ENCODE measurements at regions not wholly inside any gene's neighbourhood (a gene's known extent, or its start where the extent isn't known, plus 50 kb on each side); places are given as distances from the start of the nearest gene placed in this dataset.
A peak's percentile ranks its signal among the peaks of the same experiment; 100 is the strongest.

DNA sequence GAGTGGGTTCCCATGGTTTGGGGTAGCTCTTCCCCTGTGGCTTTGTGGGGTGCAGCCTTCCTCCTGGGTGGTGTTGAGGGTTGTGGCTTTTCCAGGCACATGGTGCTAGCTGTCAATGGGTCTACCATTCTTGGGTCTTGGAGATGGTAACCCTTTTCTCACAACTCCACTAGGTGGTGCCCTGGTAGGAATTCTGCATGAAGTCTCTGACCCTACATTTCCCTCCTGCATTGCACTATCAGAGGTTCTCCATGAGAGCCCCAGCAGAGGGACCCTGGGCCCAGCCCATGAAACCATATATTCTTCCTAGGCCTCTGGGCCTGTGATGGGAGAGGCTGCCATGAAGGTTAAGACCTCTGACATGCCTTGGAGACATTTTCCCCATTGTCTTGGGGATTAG is 1093.3 kb downstream of the SLC16A7 start:
- Histone ChIP-seq H3K27me3 (ENCODE audit: control insufficient read depth in 2 of 2, insufficient read depth in 2 of 2, low read length in 2 of 2) (no peaks in the 10 kb centered on the region), H2AFZ (ENCODE audit: low read depth, low read length) (no peak overlapping the region), H3K9me1 (ENCODE audit: control insufficient read depth, insufficient read depth, low read length) (no peaks in the 10 kb centered on the region), H3K9me3 (replicated peaks; ENCODE audit: control insufficient read depth, insufficient read depth, low read depth, low read length) (no peaks in the 10 kb centered on the region; the same call in 1 of the 2 replicates), H3K9ac (ENCODE audit: insufficient read depth in 1 of 2, low read depth in 2 of 2, low read length in 2 of 2) (no peak overlapping the region), H3K4me3 (no peak overlapping the region), H3K4me1 (replicated peaks in 1 of 2; ENCODE audit: control insufficient read depth in 2 of 2, insufficient read depth in 2 of 2, low read length in 2 of 2) (no peaks in the 10 kb centered on the region), H3K27ac (ENCODE audit: extremely low read depth, low read depth, low read length) (no peak overlapping the region), H4K20me1 (replicated peaks; ENCODE audit: control insufficient read depth, insufficient read depth, low read length) (no peaks in the 10 kb centered on the region), H3K36me3 (ENCODE audit: control insufficient read depth, insufficient read depth, low read length) (no peaks in the 10 kb centered on the region), H3K4me2 (ENCODE audit: insufficient read depth, low read length) (no peak overlapping the region), H3K79me2 (ENCODE audit: control insufficient read depth, insufficient read depth, low read length) (no peaks in the 10 kb centered on the region)
- intact Hi-C loops (cut with micrococcal nuclease): no loop called here
- CTCF ChIA-PET (ENCODE audit: low intra/inter-chr PET ratio): no interaction called here
- FAIRE-seq (no peak), DNase-seq (ENCODE audit: extremely low read depth in 1 of 4, low spot score in 3 of 4) (peak in 1 of 4 experiments; percentile 0), ATAC-seq (no peak)
- POLR2A ChIA-PET: no interaction called here
- in situ Hi-C loops (cut with MboI): no loop called here
- BruUV-seq (replicated peaks): no TSS peak
- TF ChIP-seq, protein P1, sequence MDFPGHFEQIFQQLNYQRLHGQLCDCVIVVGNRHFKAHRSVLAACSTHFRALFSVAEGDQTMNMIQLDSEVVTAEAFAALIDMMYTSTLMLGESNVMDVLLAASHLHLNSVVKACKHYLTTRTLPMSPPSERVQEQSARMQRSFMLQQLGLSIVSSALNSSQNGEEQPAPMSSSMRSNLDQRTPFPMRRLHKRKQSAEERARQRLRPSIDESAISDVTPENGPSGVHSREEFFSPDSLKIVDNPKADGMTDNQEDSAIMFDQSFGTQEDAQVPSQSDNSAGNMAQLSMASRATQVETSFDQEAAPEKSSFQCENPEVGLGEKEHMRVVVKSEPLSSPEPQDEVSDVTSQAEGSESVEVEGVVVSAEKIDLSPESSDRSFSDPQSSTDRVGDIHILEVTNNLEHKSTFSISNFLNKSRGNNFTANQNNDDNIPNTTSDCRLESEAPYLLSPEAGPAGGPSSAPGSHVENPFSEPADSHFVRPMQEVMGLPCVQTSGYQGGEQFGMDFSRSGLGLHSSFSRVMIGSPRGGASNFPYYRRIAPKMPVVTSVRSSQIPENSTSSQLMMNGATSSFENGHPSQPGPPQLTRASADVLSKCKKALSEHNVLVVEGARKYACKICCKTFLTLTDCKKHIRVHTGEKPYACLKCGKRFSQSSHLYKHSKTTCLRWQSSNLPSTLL (IDR thresholded peaks at IDR 0.05): no peak
- TF ChIP-seq, protein P2, sequence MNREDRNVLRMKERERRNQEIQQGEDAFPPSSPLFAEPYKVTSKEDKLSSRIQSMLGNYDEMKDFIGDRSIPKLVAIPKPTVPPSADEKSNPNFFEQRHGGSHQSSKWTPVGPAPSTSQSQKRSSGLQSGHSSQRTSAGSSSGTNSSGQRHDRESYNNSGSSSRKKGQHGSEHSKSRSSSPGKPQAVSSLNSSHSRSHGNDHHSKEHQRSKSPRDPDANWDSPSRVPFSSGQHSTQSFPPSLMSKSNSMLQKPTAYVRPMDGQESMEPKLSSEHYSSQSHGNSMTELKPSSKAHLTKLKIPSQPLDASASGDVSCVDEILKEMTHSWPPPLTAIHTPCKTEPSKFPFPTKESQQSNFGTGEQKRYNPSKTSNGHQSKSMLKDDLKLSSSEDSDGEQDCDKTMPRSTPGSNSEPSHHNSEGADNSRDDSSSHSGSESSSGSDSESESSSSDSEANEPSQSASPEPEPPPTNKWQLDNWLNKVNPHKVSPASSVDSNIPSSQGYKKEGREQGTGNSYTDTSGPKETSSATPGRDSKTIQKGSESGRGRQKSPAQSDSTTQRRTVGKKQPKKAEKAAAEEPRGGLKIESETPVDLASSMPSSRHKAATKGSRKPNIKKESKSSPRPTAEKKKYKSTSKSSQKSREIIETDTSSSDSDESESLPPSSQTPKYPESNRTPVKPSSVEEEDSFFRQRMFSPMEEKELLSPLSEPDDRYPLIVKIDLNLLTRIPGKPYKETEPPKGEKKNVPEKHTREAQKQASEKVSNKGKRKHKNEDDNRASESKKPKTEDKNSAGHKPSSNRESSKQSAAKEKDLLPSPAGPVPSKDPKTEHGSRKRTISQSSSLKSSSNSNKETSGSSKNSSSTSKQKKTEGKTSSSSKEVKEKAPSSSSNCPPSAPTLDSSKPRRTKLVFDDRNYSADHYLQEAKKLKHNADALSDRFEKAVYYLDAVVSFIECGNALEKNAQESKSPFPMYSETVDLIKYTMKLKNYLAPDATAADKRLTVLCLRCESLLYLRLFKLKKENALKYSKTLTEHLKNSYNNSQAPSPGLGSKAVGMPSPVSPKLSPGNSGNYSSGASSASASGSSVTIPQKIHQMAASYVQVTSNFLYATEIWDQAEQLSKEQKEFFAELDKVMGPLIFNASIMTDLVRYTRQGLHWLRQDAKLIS (CRISPR knock-in tag; IDR thresholded peaks at IDR 0.05): no peak
- no peak for TF ChIP-seq RBM39 (optimal IDR thresholded peaks at IDR 0.05; ENCODE audit: low read depth, low read length)
- no peak for TF ChIP-seq SREBF1 (IDR thresholded peaks at IDR 0.05; ENCODE audit: borderline replicate concordance, low read depth, low read length)
- TF ChIP-seq MYC (IDR thresholded peaks at IDR 0.05; ENCODE audit: low read depth, low read length): no peak
- TF ChIP-seq MYC (CRISPR knock-in tag; IDR thresholded peaks at IDR 0.05; ENCODE audit: borderline replicate concordance, low read depth): no peak
- TF ChIP-seq SOX6 (IDR thresholded peaks at IDR 0.05): no peak
- TF ChIP-seq CXXC5 (CRISPR knock-in tag; IDR thresholded peaks at IDR 0.05): no peak
- TF ChIP-seq CBX2 (IDR thresholded peaks at IDR 0.05; ENCODE audit: insufficient read depth, low read length, poor library complexity, severe bottlenecking): no peak
- TF ChIP-seq U2AF2 (optimal IDR thresholded peaks at IDR 0.05; ENCODE audit: low read depth, low read length): no peak
- TF ChIP-seq ZNF79 (CRISPR knock-in tag; IDR thresholded peaks at IDR 0.05; ENCODE audit: low read depth): no peak
- TF ChIP-seq, protein P3, sequence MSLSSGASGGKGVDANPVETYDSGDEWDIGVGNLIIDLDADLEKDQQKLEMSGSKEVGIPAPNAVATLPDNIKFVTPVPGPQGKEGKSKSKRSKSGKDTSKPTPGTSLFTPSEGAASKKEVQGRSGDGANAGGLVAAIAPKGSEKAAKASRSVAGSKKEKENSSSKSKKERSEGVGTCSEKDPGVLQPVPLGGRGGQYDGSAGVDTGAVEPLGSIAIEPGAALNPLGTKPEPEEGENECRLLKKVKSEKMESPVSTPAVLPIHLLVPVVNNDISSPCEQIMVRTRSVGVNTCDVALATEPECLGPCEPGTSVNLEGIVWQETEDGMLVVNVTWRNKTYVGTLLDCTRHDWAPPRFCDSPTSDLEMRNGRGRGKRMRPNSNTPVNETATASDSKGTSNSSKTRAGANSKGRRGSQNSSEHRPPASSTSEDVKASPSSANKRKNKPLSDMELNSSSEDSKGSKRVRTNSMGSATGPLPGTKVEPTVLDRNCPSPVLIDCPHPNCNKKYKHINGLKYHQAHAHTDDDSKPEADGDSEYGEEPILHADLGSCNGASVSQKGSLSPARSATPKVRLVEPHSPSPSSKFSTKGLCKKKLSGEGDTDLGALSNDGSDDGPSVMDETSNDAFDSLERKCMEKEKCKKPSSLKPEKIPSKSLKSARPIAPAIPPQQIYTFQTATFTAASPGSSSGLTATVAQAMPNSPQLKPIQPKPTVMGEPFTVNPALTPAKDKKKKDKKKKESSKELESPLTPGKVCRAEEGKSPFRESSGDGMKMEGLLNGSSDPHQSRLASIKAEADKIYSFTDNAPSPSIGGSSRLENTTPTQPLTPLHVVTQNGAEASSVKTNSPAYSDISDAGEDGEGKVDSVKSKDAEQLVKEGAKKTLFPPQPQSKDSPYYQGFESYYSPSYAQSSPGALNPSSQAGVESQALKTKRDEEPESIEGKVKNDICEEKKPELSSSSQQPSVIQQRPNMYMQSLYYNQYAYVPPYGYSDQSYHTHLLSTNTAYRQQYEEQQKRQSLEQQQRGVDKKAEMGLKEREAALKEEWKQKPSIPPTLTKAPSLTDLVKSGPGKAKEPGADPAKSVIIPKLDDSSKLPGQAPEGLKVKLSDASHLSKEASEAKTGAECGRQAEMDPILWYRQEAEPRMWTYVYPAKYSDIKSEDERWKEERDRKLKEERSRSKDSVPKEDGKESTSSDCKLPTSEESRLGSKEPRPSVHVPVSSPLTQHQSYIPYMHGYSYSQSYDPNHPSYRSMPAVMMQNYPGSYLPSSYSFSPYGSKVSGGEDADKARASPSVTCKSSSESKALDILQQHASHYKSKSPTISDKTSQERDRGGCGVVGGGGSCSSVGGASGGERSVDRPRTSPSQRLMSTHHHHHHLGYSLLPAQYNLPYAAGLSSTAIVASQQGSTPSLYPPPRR (CRISPR knock-in tag; IDR thresholded peaks at IDR 0.05; ENCODE audit: borderline replicate concordance): no peak
- no peak for TF ChIP-seq HEY1 (CRISPR knock-in tag; IDR thresholded peaks at IDR 0.05; ENCODE audit: borderline replicate concordance)

Measured in K562 (cell line).